ENCODE measurements at regions not wholly inside any gene's neighbourhood (a gene's known extent, or its start where the extent isn't known, plus 50 kb on each side); places are given as distances from the start of the nearest gene placed in this dataset.

- Mint-ChIP-seq H3K36me3 (ENCODE audit: low read depth) (no peaks in the 10 kb centered on the region), H3K4me1 (ENCODE audit: low read depth) (peaks cover 8% of the 10 kb centered on the region), H3K27me3 (ENCODE audit: low read depth) (no peaks in the 10 kb centered on the region), H3K4me3 (ENCODE audit: unreplicated experiment) (no peak overlapping the region), H3K9me3 (ENCODE audit: low read depth) (no peaks in the 10 kb centered on the region), H3K27ac (ENCODE audit: unreplicated experiment) (no peak overlapping the region)
- TF ChIP-seq CTCF (IDR thresholded peaks at IDR 0.05): no peak
- DNase-seq (ENCODE audit: low spot score): no peak
Observed at GRCh38 chr4:12949719-12950490, 534.2 kb downstream of the RAB28 start.

- no peak overlapping the region for H3K4me3 Mint-ChIP-seq (ENCODE audit: unreplicated experiment)
- H3K36me3 Mint-ChIP-seq (ENCODE audit: low read depth): no peaks in the 10 kb centered on the region
- no peak overlapping the region for H3K27ac Mint-ChIP-seq (ENCODE audit: unreplicated experiment)
- peaks cover 12% of the 10 kb centered on the region for H3K4me1 Mint-ChIP-seq (ENCODE audit: low read depth)
- no peak for DNase-seq (ENCODE audit: low spot score)
- no peak for TF ChIP-seq CTCF (IDR thresholded peaks at IDR 0.05)
- no peaks in the 10 kb centered on the region for H3K27me3 Mint-ChIP-seq (ENCODE audit: low read depth)
- no peaks in the 10 kb centered on the region for H3K9me3 Mint-ChIP-seq (ENCODE audit: low read depth)
Observed at GRCh38 chr4:12943069-12943468, 541.1 kb downstream of the RAB28 start.

- no peak for TF ChIP-seq CTCF (IDR thresholded peaks at IDR 0.05)
- Mint-ChIP-seq H3K27ac (ENCODE audit: unreplicated experiment) (no peak overlapping the region), H3K9me3 (ENCODE audit: low read depth) (peaks cover 10% of the 10 kb centered on the region), H3K36me3 (ENCODE audit: low read depth) (peaks cover 1% of the 10 kb centered on the region), H3K27me3 (ENCODE audit: low read depth) (peaks cover 2% of the 10 kb centered on the region), H3K4me1 (ENCODE audit: low read depth) (peaks cover 14% of the 10 kb centered on the region), H3K4me3 (ENCODE audit: unreplicated experiment) (no peak overlapping the region)
- DNase-seq (ENCODE audit: low spot score): no peak
Observed at GRCh38 chr4:12933760-12934221, 550.3 kb downstream of the RAB28 start.

GRCh38 chr4:12932203-12932788 is 551.8 kb downstream of the RAB28 start:
- Mint-ChIP-seq H3K27me3 (ENCODE audit: low read depth) (peaks cover 2% of the 10 kb centered on the region), H3K9me3 (ENCODE audit: low read depth) (peaks cover 10% of the 10 kb centered on the region), H3K4me1 (ENCODE audit: low read depth) (peaks cover 22% of the 10 kb centered on the region), H3K36me3 (ENCODE audit: low read depth) (peaks cover 1% of the 10 kb centered on the region), H3K27ac (ENCODE audit: unreplicated experiment) (no peak overlapping the region), H3K4me3 (ENCODE audit: unreplicated experiment) (no peak overlapping the region)
- TF ChIP-seq CTCF (IDR thresholded peaks at IDR 0.05): no peak
- no peak for DNase-seq (ENCODE audit: low spot score)

- no peak overlapping the region for H3K27ac Mint-ChIP-seq (ENCODE audit: unreplicated experiment)
Observed at GRCh38 chr4:12929784-12930183, 554.4 kb downstream of the RAB28 start.

More at GRCh38 chr4:12929784-12930183, 554.4 kb downstream of the RAB28 start:
- TF ChIP-seq CTCF (IDR thresholded peaks at IDR 0.05): no peak
- peaks cover 44% of the 10 kb centered on the region for H3K4me1 Mint-ChIP-seq (ENCODE audit: low read depth)
- H3K36me3 Mint-ChIP-seq (ENCODE audit: low read depth): peaks cover 1% of the 10 kb centered on the region
- no peak for DNase-seq (ENCODE audit: low spot score)
- peaks cover 8% of the 10 kb centered on the region for H3K9me3 Mint-ChIP-seq (ENCODE audit: low read depth)
- H3K4me3 Mint-ChIP-seq (ENCODE audit: unreplicated experiment): no peak overlapping the region
- H3K27me3 Mint-ChIP-seq (ENCODE audit: low read depth): no peaks in the 10 kb centered on the region

All from chondrocyte (in vitro differentiated cells).